HL-60 (cell line): ENCODE measurements at regions not wholly inside any gene's neighbourhood (a gene's known extent, or its start where the extent isn't known, plus 50 kb on each side); places are given as distances from the start of the nearest gene placed in this dataset.

Experiments used
- POLR2AphosphoS5 ChIP-seq: IDR thresholded peaks from 2 replicates; pipeline ENCODE4 v1.6.1; 2012; ENCODE audit warnings: low read depth
- SPI1 ChIP-seq: IDR thresholded peaks from 2 replicates; pipeline ENCODE4 v1.6.1; 2012; ENCODE audit warnings: low read depth, mild to moderate bottlenecking, borderline replicate concordance
- TF ChIP-seq, protein P1 (sequence below): IDR thresholded peaks from one replicate; pipeline ENCODE4 v1.5.1; 2011; ENCODE audit warnings: low read length, control low read depth, inconsistent platforms; ENCODE audit not compliant: insufficient read depth
- TF ChIP-seq, protein P2 (sequence below): IDR thresholded peaks from 2 replicates; pipeline ENCODE4 v1.6.1; 2012; ENCODE audit warnings: low read depth; ENCODE audit not compliant: insufficient replicate concordance

DNA sequence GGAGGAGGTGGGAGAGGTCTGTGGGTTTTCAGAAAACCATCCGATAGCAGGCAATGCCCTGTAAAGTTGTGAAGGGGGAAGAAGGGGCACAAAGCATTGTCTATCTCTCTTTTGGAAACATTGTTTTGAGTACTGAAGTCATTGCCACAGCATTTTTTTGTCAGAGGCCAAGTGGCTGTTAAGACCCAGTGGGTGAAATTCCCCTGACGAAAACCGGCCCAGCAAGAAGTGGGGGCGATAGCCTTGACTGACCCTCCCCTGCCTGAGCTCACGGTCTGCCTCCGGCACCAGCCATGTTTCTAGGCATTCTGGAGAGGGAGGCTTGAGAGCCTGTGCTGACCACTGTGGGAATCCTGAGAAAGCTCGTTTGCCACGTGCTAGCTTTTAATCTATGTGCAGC, 144.7 kb downstream of the RPS24 start:
- TF ChIP-seq, protein P1, sequence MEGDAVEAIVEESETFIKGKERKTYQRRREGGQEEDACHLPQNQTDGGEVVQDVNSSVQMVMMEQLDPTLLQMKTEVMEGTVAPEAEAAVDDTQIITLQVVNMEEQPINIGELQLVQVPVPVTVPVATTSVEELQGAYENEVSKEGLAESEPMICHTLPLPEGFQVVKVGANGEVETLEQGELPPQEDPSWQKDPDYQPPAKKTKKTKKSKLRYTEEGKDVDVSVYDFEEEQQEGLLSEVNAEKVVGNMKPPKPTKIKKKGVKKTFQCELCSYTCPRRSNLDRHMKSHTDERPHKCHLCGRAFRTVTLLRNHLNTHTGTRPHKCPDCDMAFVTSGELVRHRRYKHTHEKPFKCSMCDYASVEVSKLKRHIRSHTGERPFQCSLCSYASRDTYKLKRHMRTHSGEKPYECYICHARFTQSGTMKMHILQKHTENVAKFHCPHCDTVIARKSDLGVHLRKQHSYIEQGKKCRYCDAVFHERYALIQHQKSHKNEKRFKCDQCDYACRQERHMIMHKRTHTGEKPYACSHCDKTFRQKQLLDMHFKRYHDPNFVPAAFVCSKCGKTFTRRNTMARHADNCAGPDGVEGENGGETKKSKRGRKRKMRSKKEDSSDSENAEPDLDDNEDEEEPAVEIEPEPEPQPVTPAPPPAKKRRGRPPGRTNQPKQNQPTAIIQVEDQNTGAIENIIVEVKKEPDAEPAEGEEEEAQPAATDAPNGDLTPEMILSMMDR = no peak
- TF ChIP-seq SPI1 = no peak
- TF ChIP-seq POLR2AphosphoS5 = no peak
- TF ChIP-seq, protein P2, sequence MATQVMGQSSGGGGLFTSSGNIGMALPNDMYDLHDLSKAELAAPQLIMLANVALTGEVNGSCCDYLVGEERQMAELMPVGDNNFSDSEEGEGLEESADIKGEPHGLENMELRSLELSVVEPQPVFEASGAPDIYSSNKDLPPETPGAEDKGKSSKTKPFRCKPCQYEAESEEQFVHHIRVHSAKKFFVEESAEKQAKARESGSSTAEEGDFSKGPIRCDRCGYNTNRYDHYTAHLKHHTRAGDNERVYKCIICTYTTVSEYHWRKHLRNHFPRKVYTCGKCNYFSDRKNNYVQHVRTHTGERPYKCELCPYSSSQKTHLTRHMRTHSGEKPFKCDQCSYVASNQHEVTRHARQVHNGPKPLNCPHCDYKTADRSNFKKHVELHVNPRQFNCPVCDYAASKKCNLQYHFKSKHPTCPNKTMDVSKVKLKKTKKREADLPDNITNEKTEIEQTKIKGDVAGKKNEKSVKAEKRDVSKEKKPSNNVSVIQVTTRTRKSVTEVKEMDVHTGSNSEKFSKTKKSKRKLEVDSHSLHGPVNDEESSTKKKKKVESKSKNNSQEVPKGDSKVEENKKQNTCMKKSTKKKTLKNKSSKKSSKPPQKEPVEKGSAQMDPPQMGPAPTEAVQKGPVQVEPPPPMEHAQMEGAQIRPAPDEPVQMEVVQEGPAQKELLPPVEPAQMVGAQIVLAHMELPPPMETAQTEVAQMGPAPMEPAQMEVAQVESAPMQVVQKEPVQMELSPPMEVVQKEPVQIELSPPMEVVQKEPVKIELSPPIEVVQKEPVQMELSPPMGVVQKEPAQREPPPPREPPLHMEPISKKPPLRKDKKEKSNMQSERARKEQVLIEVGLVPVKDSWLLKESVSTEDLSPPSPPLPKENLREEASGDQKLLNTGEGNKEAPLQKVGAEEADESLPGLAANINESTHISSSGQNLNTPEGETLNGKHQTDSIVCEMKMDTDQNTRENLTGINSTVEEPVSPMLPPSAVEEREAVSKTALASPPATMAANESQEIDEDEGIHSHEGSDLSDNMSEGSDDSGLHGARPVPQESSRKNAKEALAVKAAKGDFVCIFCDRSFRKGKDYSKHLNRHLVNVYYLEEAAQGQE = no peak
